Calu3 (cell line): ENCODE measurements at regions not wholly inside any gene's neighbourhood (a gene's known extent, or its start where the extent isn't known, plus 50 kb on each side); places are given as distances from the start of the nearest gene placed in this dataset.

Source experiments
- BruUV-seq: library from RNA; stranded (reverse); fragments of 400-500 nt; replicated peaks from 2 replicates; lab custom pipeline; 2021; lab: Mats Ljungman, UMichigan
- CTCF ChIA-PET: fragments of 300-600 bp; sonication (Branson Sonifier 250); formaldehyde crosslinking; loops from one replicate; lab custom pipeline; 2022; ENCODE audit warnings: antibody characterized with exemption; lab: Charles Lee
- DNase-seq: peaks from one replicate; pipeline ENCODE4 v3.0.0; 2022
- H3K27ac Mint-ChIP-seq: one replicate; pipeline ENCODE4 v1.8.0; 2022; ENCODE audit warnings: mixed read lengths; ENCODE audit not compliant: unreplicated experiment
- H3K27me3 Mint-ChIP-seq: one replicate; pipeline ENCODE4 v1.8.0; 2022; ENCODE audit warnings: mixed read lengths; ENCODE audit not compliant: unreplicated experiment
- H3K36me3 Mint-ChIP-seq: one replicate; pipeline ENCODE4 v1.8.0; 2022; ENCODE audit warnings: mild to moderate bottlenecking, moderate library complexity, mixed read lengths; ENCODE audit not compliant: insufficient read depth, unreplicated experiment
- H3K4me1 Mint-ChIP-seq: one replicate; pipeline ENCODE4 v1.8.0; 2022; ENCODE audit warnings: mild to moderate bottlenecking, low read depth, mixed read lengths; ENCODE audit not compliant: unreplicated experiment
- H3K4me3 Mint-ChIP-seq: one replicate; pipeline ENCODE4 v1.8.0; 2022; ENCODE audit warnings: mild to moderate bottlenecking, low read depth, moderate library complexity, mixed read lengths; ENCODE audit not compliant: unreplicated experiment
- H3K9me3 Mint-ChIP-seq: one replicate; pipeline ENCODE4 v1.8.0; 2022; ENCODE audit warnings: low read depth, mixed read lengths; ENCODE audit not compliant: unreplicated experiment
- intact Hi-C: fragments of 100-400 bp; cut with micrococcal nuclease; formaldehyde crosslinking; loops from one replicate; pipeline ENCODE4 v1.10.0; 2022; ENCODE audit not compliant: unreplicated experiment
- TF ChIP-seq, protein P1 (sequence below): fragments of 200-600 bp; IDR thresholded peaks from one replicate; pipeline ENCODE4 v1.8.0; 2022; ENCODE audit warnings: antibody characterized with exemption; ENCODE audit not compliant: unreplicated experiment

DNA sequence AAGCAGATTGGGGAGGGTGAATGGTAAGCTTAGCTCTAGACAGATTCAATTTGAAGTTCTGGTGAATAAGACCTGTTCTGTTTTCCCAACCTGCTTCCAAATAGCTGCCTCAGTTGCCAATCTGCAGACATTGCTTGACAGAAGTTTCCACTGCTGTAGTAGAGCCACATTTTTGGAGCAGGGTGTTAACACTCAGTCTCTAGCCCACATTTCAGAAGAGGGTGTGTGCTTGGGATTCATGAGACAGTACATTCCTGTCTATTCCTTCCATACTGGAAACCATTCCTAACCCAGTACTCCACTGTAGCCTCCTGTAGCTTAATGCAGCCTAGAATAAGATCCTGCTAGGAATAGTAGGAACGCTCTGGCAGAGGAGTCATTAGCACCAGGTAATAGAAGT is 450.5 kb downstream of the NUF2 start:
- peaks cover 4% of the 10 kb centered on the region for H3K9me3 Mint-ChIP-seq
- DNase-seq = no peak
- intact Hi-C loops = no loop called here
- no peaks in the 10 kb centered on the region for H3K36me3 Mint-ChIP-seq
- no peaks in the 10 kb centered on the region for H3K4me1 Mint-ChIP-seq
- H3K27me3 Mint-ChIP-seq = no peaks in the 10 kb centered on the region
- H3K27ac Mint-ChIP-seq = no peak overlapping the region
- CTCF ChIA-PET = no interaction called here
- BruUV-seq = no TSS peak
- TF ChIP-seq, protein P1, sequence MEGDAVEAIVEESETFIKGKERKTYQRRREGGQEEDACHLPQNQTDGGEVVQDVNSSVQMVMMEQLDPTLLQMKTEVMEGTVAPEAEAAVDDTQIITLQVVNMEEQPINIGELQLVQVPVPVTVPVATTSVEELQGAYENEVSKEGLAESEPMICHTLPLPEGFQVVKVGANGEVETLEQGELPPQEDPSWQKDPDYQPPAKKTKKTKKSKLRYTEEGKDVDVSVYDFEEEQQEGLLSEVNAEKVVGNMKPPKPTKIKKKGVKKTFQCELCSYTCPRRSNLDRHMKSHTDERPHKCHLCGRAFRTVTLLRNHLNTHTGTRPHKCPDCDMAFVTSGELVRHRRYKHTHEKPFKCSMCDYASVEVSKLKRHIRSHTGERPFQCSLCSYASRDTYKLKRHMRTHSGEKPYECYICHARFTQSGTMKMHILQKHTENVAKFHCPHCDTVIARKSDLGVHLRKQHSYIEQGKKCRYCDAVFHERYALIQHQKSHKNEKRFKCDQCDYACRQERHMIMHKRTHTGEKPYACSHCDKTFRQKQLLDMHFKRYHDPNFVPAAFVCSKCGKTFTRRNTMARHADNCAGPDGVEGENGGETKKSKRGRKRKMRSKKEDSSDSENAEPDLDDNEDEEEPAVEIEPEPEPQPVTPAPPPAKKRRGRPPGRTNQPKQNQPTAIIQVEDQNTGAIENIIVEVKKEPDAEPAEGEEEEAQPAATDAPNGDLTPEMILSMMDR = no peak
- H3K4me3 Mint-ChIP-seq = no peak overlapping the region

DNA sequence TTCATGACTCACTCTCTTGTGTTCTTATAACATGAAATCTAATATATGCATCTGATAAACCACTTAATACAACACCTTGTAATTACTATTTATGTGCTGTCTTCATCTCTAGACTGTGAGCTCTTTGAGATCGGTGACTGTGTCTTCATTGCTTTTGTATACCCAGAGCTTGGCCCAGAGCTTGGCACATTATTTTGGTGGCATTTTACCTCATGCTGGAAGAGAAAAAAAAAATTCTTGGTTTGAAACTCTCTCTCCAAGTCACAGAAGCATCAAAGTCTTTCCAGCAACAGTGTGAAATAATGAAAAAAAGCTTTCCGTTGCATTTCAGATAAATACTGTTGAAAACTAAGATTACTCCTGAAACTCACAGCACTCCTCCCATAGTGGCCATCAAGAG is 451.6 kb downstream of the NUF2 start:
- Mint-ChIP-seq H3K4me1 (no peaks in the 10 kb centered on the region), H3K9me3 (peaks cover 6% of the 10 kb centered on the region), H3K4me3 (no peak overlapping the region), H3K27me3 (no peaks in the 10 kb centered on the region), H3K27ac (no peak overlapping the region), H3K36me3 (no peaks in the 10 kb centered on the region)
- CTCF ChIA-PET = no interaction called here
- TF ChIP-seq, protein P1 = no peak
- intact Hi-C loops = no loop called here
- no peak for DNase-seq
- no TSS peak for BruUV-seq

DNA sequence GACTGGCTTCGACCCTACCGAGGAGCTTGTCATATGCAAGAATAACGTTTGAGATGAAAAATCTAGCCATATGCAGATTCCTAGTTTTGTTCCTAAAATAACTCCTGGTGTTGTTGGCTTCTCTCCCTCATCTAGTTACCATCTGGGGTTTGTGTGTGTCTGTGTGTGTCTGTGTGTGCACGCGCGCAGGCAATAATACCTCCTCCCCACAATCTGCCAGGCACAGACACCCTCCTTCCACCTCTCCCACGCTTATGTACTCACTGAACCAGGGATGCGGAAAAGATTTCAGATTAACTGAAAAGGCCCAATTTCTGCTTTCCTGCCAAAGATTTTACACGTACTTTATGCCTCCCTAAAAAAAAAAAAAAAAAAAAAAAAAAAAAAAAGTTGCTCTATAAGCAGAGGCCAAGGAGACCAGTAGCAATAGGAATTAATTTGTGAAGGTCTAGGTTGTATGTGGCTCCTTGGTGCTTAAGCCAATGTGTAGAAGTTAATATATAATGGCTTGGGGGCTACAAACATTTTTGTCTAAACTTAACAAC is 452.7 kb downstream of the NUF2 start:
- Mint-ChIP-seq H3K27ac (no peak overlapping the region), H3K4me3 (no peak overlapping the region), H3K36me3 (no peaks in the 10 kb centered on the region), H3K4me1 (no peaks in the 10 kb centered on the region), H3K27me3 (no peaks in the 10 kb centered on the region), H3K9me3 (peaks cover 6% of the 10 kb centered on the region)
- BruUV-seq = no TSS peak
- TF ChIP-seq, protein P1 = no peak
- CTCF ChIA-PET = no interaction called here
- intact Hi-C loops = no loop called here
- no peak for DNase-seq

DNA sequence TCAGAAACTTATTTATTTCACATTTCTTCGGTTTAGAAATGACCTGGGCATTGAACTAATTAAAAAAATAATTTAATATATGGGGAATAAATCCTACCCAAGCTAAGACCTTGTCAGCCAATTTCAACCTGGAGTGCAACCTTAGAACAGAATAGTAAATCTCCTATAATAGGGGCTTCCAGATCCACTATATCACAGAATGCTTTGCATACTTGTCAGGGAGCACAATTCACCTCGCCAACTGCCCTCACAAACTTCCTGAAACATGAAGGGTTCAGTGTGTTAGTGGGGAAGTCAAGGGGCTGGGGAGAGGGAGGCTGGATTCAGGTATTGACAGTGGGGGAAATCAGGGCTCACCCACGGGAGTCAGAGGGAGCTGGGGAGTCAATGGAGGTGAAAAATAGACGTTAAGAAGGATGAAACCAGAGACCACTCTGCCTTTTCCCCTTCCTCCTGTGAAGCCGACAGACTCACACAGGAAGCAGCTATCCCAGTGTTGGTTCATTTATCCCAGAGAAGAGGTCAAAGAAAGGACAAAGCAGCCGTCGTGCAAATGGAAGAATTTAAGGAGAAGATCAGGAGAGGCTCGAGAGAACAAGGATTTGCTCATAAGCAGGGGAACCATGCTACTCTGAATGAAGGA is 453.3 kb downstream of the NUF2 start:
- Mint-ChIP-seq H3K4me3 (no peak overlapping the region), H3K9me3 (peaks cover 6% of the 10 kb centered on the region), H3K27me3 (no peaks in the 10 kb centered on the region), H3K4me1 (no peaks in the 10 kb centered on the region), H3K27ac (no peak overlapping the region), H3K36me3 (no peaks in the 10 kb centered on the region)
- intact Hi-C loops = no loop called here
- TF ChIP-seq, protein P1 = no peak
- CTCF ChIA-PET = no interaction called here
- no peak for DNase-seq
- no TSS peak for BruUV-seq
